ENCODE measurements at regions not wholly inside any gene's neighbourhood (a gene's known extent, or its start where the extent isn't known, plus 50 kb on each side); places are given as distances from the start of the nearest gene placed in this dataset.
"Not testable (repeated sequence)": the region's sequence is repeated elsewhere in the genome, so short reads cannot be mapped to it uniquely, and the experiment has no call there.

DNA sequence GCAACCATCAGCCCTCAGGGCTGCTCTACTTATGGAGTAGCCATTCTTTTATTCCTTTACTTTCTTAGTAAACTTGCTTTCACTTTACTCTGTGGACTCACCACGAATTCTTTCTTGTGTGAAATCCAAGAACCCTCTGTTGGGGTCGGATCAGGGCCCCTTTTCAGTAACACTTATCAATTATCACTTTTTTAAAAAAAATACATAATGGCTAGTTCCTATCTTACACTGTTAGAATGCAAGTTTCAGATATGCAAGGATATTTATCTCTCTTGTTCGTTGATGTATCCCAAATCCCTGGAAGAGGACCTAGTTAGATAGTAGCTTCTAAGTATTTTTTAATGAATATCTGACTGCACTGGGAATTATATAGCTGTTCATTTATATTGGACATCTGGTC is 56.0 kb upstream of the BDP1 start:
- TF ChIP-seq POLR2A (IDR thresholded peaks at IDR 0.05; ENCODE audit: low read length); GATA1 (IDR thresholded peaks at IDR 0.05; ENCODE audit: low read depth, low read length): not testable (repeated sequence)
